ENCODE measurements at regions not wholly inside any gene's neighbourhood (a gene's known extent, or its start where the extent isn't known, plus 50 kb on each side); places are given as distances from the start of the nearest gene placed in this dataset.

- in situ Hi-C loops (cut with MboI; ENCODE audit: low pct_unique_long_range_greater_than_20kb, low sequenced_read_pairs, unreplicated experiment) = no loop called here
- DNase-seq (ENCODE audit: low spot score) = no peak
- no peak for TF ChIP-seq CTCF (IDR thresholded peaks at IDR 0.05; ENCODE audit: extremely low read depth, insufficient read depth, missing control alignments)
These were observed 389.6 kb upstream of the CELF4 start for GRCh38 chr18:37955201-37955600.

- TF ChIP-seq CTCF (IDR thresholded peaks at IDR 0.05; ENCODE audit: extremely low read depth, insufficient read depth, missing control alignments) = no peak
- DNase-seq (ENCODE audit: low spot score) = no peak
- in situ Hi-C loops (cut with MboI; ENCODE audit: low pct_unique_long_range_greater_than_20kb, low sequenced_read_pairs, unreplicated experiment) = no loop called here
These were observed 388.3 kb upstream of the CELF4 start for GRCh38 chr18:37953876-37954275.

GRCh38 chr18:37948471-37948870 lies 382.9 kb upstream of the CELF4 start:
- TF ChIP-seq CTCF (IDR thresholded peaks at IDR 0.05; ENCODE audit: extremely low read depth, insufficient read depth, missing control alignments) = no peak
- in situ Hi-C loops (cut with MboI; ENCODE audit: low pct_unique_long_range_greater_than_20kb, low sequenced_read_pairs, unreplicated experiment) = no loop called here
- no peak for DNase-seq (ENCODE audit: low spot score)

- no peak for TF ChIP-seq CTCF (IDR thresholded peaks at IDR 0.05; ENCODE audit: extremely low read depth, insufficient read depth, missing control alignments)
- DNase-seq (ENCODE audit: low spot score) = no peak
- in situ Hi-C loops (cut with MboI; ENCODE audit: low pct_unique_long_range_greater_than_20kb, low sequenced_read_pairs, unreplicated experiment) = no loop called here
These were observed 380.7 kb upstream of the CELF4 start for GRCh38 chr18:37946324-37946723.

GRCh38 chr18:37944700-37945270 lies 379.2 kb upstream of the CELF4 start:
- TF ChIP-seq CTCF (IDR thresholded peaks at IDR 0.05; ENCODE audit: extremely low read depth, insufficient read depth, missing control alignments) = no peak
- in situ Hi-C loops (cut with MboI; ENCODE audit: low pct_unique_long_range_greater_than_20kb, low sequenced_read_pairs, unreplicated experiment) = no loop called here
- DNase-seq (ENCODE audit: low spot score) = no peak

- no peak for TF ChIP-seq CTCF (IDR thresholded peaks at IDR 0.05; ENCODE audit: extremely low read depth, insufficient read depth, missing control alignments)
- DNase-seq (ENCODE audit: low spot score) = no peak
- in situ Hi-C loops (cut with MboI; ENCODE audit: low pct_unique_long_range_greater_than_20kb, low sequenced_read_pairs, unreplicated experiment) = no loop called here
These were observed 371.7 kb upstream of the CELF4 start for GRCh38 chr18:37937287-37937686.

- in situ Hi-C loops (cut with MboI; ENCODE audit: low pct_unique_long_range_greater_than_20kb, low sequenced_read_pairs, unreplicated experiment) = no loop called here
- no peak for DNase-seq (ENCODE audit: low spot score)
- TF ChIP-seq CTCF (IDR thresholded peaks at IDR 0.05; ENCODE audit: extremely low read depth, insufficient read depth, missing control alignments) = no peak
These were observed 369.5 kb upstream of the CELF4 start for GRCh38 chr18:37935086-37935485.
